Stimulated activated CD8-positive, alpha-beta memory T cell treated with anti-CD3 and anti-CD28 coated beads, Interleukin-12 subunit alpha, Interleukin-12 subunit beta, amount 100 ng/mL, for 1 hour (primary cell): ENCODE measurements at regions not wholly inside any gene's neighbourhood (a gene's known extent, or its start where the extent isn't known, plus 50 kb on each side); places are given as distances from the start of the nearest gene placed in this dataset.
"Not testable (repeated sequence)": the region's sequence is repeated elsewhere in the genome, so short reads cannot be mapped to it uniquely, and the experiment has no call there.

Experiments
- DNase-seq: peaks from one replicate; pipeline ENCODE4 v3.0.0-alpha.2; 2020; ENCODE audit warnings: low read depth

- DNase-seq, result no peak
Observed at GRCh38 chr6:22208026-22208425, 88.8 kb downstream of the PRL start.

DNA sequence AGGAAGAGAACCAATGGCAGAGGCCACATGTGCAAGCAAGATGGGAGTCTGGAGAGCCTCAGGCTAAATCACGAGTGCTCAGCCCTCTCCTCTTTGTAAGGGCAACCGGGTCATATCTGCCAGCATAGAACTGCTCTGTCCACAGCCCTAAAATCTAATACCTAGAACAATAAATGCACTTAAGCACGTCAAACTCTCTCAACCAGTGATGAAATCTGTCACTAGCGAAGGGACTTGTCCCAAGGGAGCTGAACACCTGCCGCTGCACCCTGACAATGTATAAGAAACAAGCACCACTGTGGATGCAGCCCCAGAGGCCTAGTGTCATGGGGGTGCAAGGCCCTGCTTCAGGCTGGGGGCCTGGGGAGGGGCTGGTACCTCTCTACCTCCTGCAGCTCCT lies 82.5 kb downstream of the PRL start:
- no peak for DNase-seq

DNA sequence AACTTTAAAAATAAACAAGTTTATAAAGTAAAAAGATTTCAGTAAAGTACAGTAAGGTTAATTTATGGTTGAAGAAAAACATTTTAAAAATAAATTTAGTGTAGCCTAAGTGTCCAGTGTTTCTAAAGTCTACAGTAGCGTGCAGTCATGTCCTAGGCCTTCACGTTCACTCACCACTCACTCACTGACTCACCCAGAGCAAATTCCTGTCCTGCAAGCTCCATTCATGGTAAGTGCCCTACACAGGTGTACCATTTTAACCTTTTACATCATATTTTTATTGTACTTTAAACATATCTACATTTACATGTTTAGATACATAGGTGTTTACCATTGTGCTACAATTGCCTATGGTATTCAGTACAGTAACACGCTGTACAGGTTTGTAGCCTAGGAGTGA lies 81.4 kb downstream of the PRL start:
- not testable (repeated sequence) for DNase-seq

DNA sequence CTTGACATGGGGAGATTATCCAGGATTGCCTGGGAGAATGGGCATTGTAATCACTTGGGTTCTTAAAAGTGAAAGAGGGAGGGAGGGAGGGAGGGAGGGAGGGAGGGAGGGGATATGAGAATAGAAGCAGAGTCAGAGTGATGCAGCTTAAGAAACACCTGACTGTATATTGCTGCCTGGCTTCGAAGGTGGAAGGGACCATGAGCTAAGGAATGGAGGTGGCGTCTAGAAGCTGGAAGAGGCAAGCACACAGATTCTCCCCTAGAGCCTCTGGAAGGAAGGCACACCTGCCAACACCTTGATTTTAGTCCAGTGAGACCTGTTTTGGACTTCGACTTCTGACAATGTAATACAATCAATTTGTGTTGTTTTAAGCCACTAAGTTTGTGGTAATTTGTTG lies 78.4 kb downstream of the PRL start:
- no peak for DNase-seq

- DNase-seq, result no peak
Observed at GRCh38 chr6:22219925-22220324, 76.9 kb downstream of the PRL start.

DNA sequence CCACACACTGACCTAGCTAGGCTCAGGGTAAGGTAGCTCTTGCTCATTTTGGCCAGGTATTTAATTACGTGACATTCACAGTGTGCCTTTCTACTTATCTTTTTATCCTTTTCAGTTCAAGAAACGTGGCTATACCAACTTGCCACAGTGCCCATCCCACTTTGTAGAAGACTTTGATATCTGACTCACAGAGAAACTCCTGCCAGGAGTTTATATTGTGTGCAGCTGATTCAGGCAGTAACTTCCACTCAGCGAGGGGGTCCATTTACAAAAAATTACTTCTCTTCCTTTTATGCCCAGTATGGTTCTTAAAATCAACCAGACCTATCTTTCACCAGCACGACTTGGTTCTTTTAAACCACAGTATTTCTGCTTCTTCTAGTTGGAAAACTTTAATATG lies 75.6 kb downstream of the PRL start:
- no peak for DNase-seq

- DNase-seq, result no peak
Observed at GRCh38 chr6:22221630-22222029, 75.2 kb downstream of the PRL start.

- no peak for DNase-seq
Observed at GRCh38 chr6:22222469-22222868, 74.4 kb downstream of the PRL start.

GRCh38 chr6:22227824-22228610 lies 68.8 kb downstream of the PRL start:
- DNase-seq, result no peak

- DNase-seq, result no peak
Observed at GRCh38 chr6:22231050-22231449, 65.8 kb downstream of the PRL start.

DNA sequence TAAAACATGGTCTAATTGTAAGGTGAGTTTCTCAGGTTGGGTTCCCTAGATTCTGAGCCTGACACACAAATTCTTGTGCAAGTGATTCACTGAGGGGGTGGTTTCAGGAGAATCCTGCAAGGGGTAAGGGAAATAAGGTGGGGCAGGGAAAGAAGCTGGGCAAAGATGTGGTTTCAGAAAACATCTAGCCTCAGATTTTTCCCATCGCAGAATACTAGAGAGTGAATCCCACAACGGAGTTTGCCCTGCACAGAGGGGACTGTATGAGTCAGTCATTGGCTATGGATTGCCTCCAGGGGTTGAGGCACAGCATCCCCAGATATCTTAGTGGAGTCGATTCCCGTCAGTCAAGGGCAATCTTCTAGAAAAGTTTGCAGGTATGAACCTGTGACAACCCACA lies 65.2 kb downstream of the PRL start:
- no peak for DNase-seq

DNA sequence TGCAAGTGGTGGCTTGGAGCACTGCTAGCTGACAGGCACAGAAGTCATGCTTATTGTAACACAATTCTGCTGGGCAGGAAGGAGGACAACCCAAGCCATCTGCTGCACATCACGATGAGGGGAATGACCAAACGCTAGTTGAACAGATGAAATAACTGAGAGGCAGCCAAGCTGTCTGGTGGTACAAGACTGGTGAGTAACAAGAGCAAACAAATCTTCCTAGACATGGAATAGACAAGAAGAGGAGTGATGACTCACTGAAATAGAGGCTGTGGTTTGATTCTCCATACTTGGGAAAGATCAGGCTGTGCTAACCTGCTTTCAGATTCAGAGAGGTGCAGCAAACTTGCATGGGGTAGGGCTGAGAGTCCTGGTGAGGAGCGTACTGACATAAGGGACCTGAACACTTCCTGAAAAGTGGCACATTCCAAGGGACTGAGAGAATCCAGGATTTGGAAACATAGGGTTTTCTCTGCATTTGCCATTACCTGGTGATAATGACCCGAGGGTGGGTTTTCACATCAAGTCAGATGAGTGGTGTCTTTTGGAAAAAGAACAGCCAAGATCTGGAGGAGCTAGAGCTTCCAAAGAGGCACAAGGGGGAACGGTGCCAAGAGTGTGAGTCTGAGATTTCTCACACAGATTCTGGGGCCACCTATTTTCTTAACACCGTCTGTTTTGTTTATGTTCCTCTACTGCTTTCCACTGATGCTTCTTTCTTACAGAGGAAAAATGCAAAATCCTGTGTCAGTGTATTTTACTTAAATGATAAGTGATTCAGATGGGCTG lies 60.0 kb downstream of the PRL start:
- no peak for DNase-seq
